Endothelial cell of umbilical vein (primary cell): ENCODE measurements at regions not wholly inside any gene's neighbourhood (a gene's known extent, or its start where the extent isn't known, plus 50 kb on each side); places are given as distances from the start of the nearest gene placed in this dataset.

Source experiments
- BruUV-seq: library from RNA; stranded (reverse); fragments of 400-500 nt; replicated peaks from 2 replicates; lab custom pipeline; 2021; lab: Mats Ljungman, UMichigan
- CTCF ChIA-PET: fragments of 300-600, 350-600 bp; sonication (Branson Sonifier 250); formaldehyde crosslinking; loops from one replicate; lab custom pipeline; 2021; ENCODE audit warnings: antibody characterized with exemption, inconsistent platforms; lab: Charles Lee
- POLR2A ChIA-PET: fragments of 300-600, 350-600 bp; sonication (Branson Sonifier 250); formaldehyde crosslinking; loops from one replicate; lab custom pipeline; 2021; ENCODE audit warnings: antibody characterized with exemption, inconsistent platforms; lab: Charles Lee
- DNase-seq: peaks from one replicate; pipeline ENCODE4 v3.0.0-alpha.2; 2011; ENCODE audit warnings: low read depth, low spot score
- FAIRE-seq: peaks from 2 replicates; lab custom pipeline; 2011; peaks lifted over from hg19 to GRCh38; lab: Jason Lieb, UNC
- H2AFZ ChIP-seq: 2 replicates; pipeline ENCODE4 v1.6.0; 2012; ENCODE audit warnings: low read depth, low read length, control low read depth, inconsistent platforms
- H3K27ac ChIP-seq: 2 replicates; pipeline ENCODE4 v1.5.1; 2011; ENCODE audit warnings: low read depth, mild to moderate bottlenecking, control low read depth, low read length, moderate library complexity; ENCODE audit not compliant: insufficient read depth
- H3K27me3 ChIP-seq, 2 experiments: 2 replicates each; pipeline versions ENCODE4 v1.6.0 to v1.6.1; 2011; ENCODE audit warnings: low read length in 2 of 2, mixed read lengths in 1 of 2; ENCODE audit not compliant: control insufficient read depth in 2 of 2, insufficient read depth in 2 of 2
- H3K36me3 ChIP-seq, 2 experiments: 2 replicates in 1 of 2; 3 replicates in 1 of 2; pipeline ENCODE4 v1.5.1; 2011; ENCODE audit warnings: low read length in 2 of 2, mild to moderate bottlenecking in 1 of 2, moderate library complexity in 1 of 2; ENCODE audit not compliant: control insufficient read depth in 2 of 2, insufficient read depth in 2 of 2; ENCODE audit errors: extremely low read depth in 1 of 2
- H3K4me1 ChIP-seq: 3 replicates; pipeline ENCODE4 v1.5.1; 2011; ENCODE audit warnings: mild to moderate bottlenecking, low read length; ENCODE audit not compliant: control insufficient read depth, insufficient read depth; ENCODE audit errors: extremely low read depth
- H3K4me2 ChIP-seq: 2 replicates; pipeline ENCODE4 v1.6.1; 2011; ENCODE audit warnings: low read length, control low read depth, mixed read lengths; ENCODE audit not compliant: insufficient read depth
- H3K4me3 ChIP-seq, 3 experiments: fragments of 200-600 bp in 1 of 3; sonication (generic), shearing (Covaris generic) in 1 of 3; replicated peaks in 1 of 3; 2 replicates each; pipeline ENCODE4 v1.5.1; 2011 to 2016; ENCODE audit warnings: control low read depth in 3 of 3, low read length in 3 of 3, mild to moderate bottlenecking in 2 of 3, inconsistent platforms in 1 of 3, low read depth in 1 of 3, moderate library complexity in 1 of 3; ENCODE audit not compliant: insufficient read depth in 1 of 3
- H3K79me2 ChIP-seq: 2 replicates; pipeline ENCODE4 v1.6.0; 2012; ENCODE audit warnings: low read length, inconsistent platforms; ENCODE audit not compliant: control insufficient read depth, insufficient read depth
- H3K9ac ChIP-seq: replicated peaks from 2 replicates; pipeline ENCODE3; 2011; ENCODE audit warnings: low read length, control low read depth; ENCODE audit not compliant: insufficient read depth; ENCODE audit errors: extremely low read depth
- H3K9me1 ChIP-seq: replicated peaks from 3 replicates; pipeline ENCODE4 v1.6.0; 2011; ENCODE audit warnings: mild to moderate bottlenecking, low read length; ENCODE audit not compliant: control insufficient read depth, insufficient read depth; ENCODE audit errors: extremely low read depth
- H3K9me3 ChIP-seq: replicated peaks from 2 replicates; pipeline ENCODE4 v1.5.1; 2012; ENCODE audit warnings: low read length, inconsistent platforms; ENCODE audit not compliant: control insufficient read depth, insufficient read depth
- H4K20me1 ChIP-seq: replicated peaks from 2 replicates; pipeline ENCODE3; 2011; ENCODE audit warnings: mild to moderate bottlenecking, low read length; ENCODE audit not compliant: control insufficient read depth, insufficient read depth; ENCODE audit errors: extremely low read depth
- CTCF ChIP-seq, 2 donors: IDR thresholded peaks; 1 replicate in 1 of 2; 2 replicates in 1 of 2; pipeline ENCODE4 v1.5.1; 2011; ENCODE audit warnings: low read length in 2 of 2, mild to moderate bottlenecking in 2 of 2, moderate library complexity in 2 of 2, control low read depth in 1 of 2, inconsistent platforms in 1 of 2, low read depth in 1 of 2; ENCODE audit not compliant: insufficient read depth in 1 of 2; ENCODE audit errors: extremely low read depth in 1 of 2
- JUN ChIP-seq: IDR thresholded peaks from 2 replicates; pipeline ENCODE4 v1.6.1; 2011; ENCODE audit warnings: borderline replicate concordance, low read depth; ENCODE audit not compliant: insufficient read length, insufficient read depth
- POLR2AphosphoS5 ChIP-seq: IDR thresholded peaks from 2 replicates; pipeline ENCODE4 v1.6.1; 2012; ENCODE audit warnings: low read depth, mild to moderate bottlenecking, control low read depth, low read length, moderate library complexity; ENCODE audit not compliant: insufficient read depth
- dilution Hi-C: fragments of 300-500 bp; cut with MboI; formaldehyde crosslinking; loops from one replicate; pipeline ENCODE4 v1.15.0; 2019; ENCODE audit warnings: low sequenced_read_pairs; ENCODE audit not compliant: extremely low pct_ligation_motif_present
- intact Hi-C: fragments of 100-400 bp; cut with micrococcal nuclease; formaldehyde crosslinking; loops from one replicate; pipeline ENCODE4 v1.10.0; 2022

- ChIA-PET CTCF (no interaction called here), POLR2A (no interaction called here)
- dilution Hi-C loops (no loop called here), intact Hi-C loops (no loop called here)
- no peak for FAIRE-seq
- no peak for TF ChIP-seq JUN
- TF ChIP-seq CTCF (IDR thresholded peaks at IDR 0.05; ENCODE audit: extremely low read depth in 1 of 2, insufficient read depth in 1 of 2, low read depth in 1 of 2, low read length in 2 of 2): no peak
- TF ChIP-seq POLR2AphosphoS5: no peak
- no peak overlapping the region for H3K4me3 ChIP-seq
- no peaks in the 10 kb centered on the region for H3K27me3 ChIP-seq
- no peaks in the 10 kb centered on the region for H3K79me2 ChIP-seq
- no peaks in the 10 kb centered on the region for H3K36me3 ChIP-seq
- no peak overlapping the region for H3K27ac ChIP-seq
- H3K9me1 ChIP-seq: no peaks in the 10 kb centered on the region
- DNase-seq: no peak
- H4K20me1 ChIP-seq: no peaks in the 10 kb centered on the region
- no peaks in the 10 kb centered on the region for H3K4me1 ChIP-seq
- no peak overlapping the region for H3K9ac ChIP-seq
- H3K9me3 ChIP-seq: no peaks in the 10 kb centered on the region
- no peak overlapping the region for H2AFZ ChIP-seq
- no peak overlapping the region for H3K4me2 ChIP-seq
- BruUV-seq: no TSS peak
These were observed 489.7 kb downstream of the NPHP4 start for GRCh38 chr1:5502311-5503194.
